Breast epithelium (tissue), 4 donors: ENCODE measurements at regions not wholly inside any gene's neighbourhood (a gene's known extent, or its start where the extent isn't known, plus 50 kb on each side); places are given as distances from the start of the nearest gene placed in this dataset.

Experiments used
- DNase-seq, 2 donors: peaks; one replicate each; pipeline ENCODE4 v3.0.0-alpha.2; 2019; ENCODE audit warnings: low spot score in 2 of 2
- H3K27ac ChIP-seq, 2 donors: fragments of 200-600 bp; sonication (generic) in 1 of 2; one replicate each; pipeline ENCODE4 v1.5.1; 2016 to 2019; ENCODE audit warnings: mild to moderate bottlenecking in 1 of 2
- H3K27me3 ChIP-seq, 2 donors: fragments of 200-600 bp; sonication (generic) in 1 of 2; one replicate each; pipeline versions ENCODE4 v1.5.1 to v1.6.0; 2017 to 2019; ENCODE audit warnings: control low read depth in 1 of 2, mild to moderate bottlenecking in 1 of 2
- H3K36me3 ChIP-seq: fragments of 200-600 bp; one replicate; pipeline ENCODE4 v1.5.1; 2019
- H3K4me1 ChIP-seq, 2 donors: fragments of 200-600 bp; sonication (generic); one replicate each; pipeline ENCODE4 v1.5.1; 2016 to 2019; ENCODE audit warnings: control low read depth in 1 of 2
- H3K4me3 ChIP-seq, 3 donors: fragments of 200-600 bp; sonication (generic); 1 replicate in 2 of 3; 2 replicates in 1 of 3; pipeline ENCODE4 v1.5.1; 2016 to 2019; ENCODE audit warnings: mild to moderate bottlenecking in 3 of 3, moderate library complexity in 2 of 3
- H3K9me3 ChIP-seq, 2 donors: fragments of 200-600 bp; sonication (generic) in 1 of 2; one replicate each; pipeline ENCODE4 v1.5.1; 2016 to 2019; ENCODE audit warnings: control low read depth in 1 of 2
- CTCF ChIP-seq, 3 donors: fragments of 450-650 bp; IDR thresholded peaks; one replicate each; pipeline ENCODE4 v1.5.1; 2016 to 2017; ENCODE audit warnings: antibody characterized with exemption in 3 of 3, mild to moderate bottlenecking in 3 of 3, moderate library complexity in 3 of 3
- POLR2A ChIP-seq: fragments of 450-650 bp; IDR thresholded peaks from one replicate; pipeline ENCODE4 v1.6.1; 2016; ENCODE audit warnings: antibody characterized with exemption, mild to moderate bottlenecking, moderate library complexity
- POLR2AphosphoS5 ChIP-seq, 3 donors: sonication (generic); formaldehyde crosslinking; IDR thresholded peaks; one replicate each; pipeline ENCODE4 v1.6.1; 2017; ENCODE audit warnings: antibody characterized with exemption in 3 of 3
- intact Hi-C: fragments of 100-400 bp; cut with DNase I; formaldehyde crosslinking; loops from one replicate; pipeline ENCODE4 v1.15.1; 2023; ENCODE audit warnings: low total_unique reads

- Histone ChIP-seq H3K27ac (no peak overlapping the region), H3K4me3 (no peak overlapping the region), H3K27me3 (no peaks in the 10 kb centered on the region), H3K4me1 (no peaks in the 10 kb centered on the region), H3K36me3 (no peaks in the 10 kb centered on the region), H3K9me3 (peaks cover 0 to 9% of the 10 kb centered on the region in 2 donors)
- no peak for DNase-seq
- TF ChIP-seq CTCF (IDR thresholded peaks at IDR 0.05), result no peak
- TF ChIP-seq POLR2A, result no peak
- no peak for TF ChIP-seq POLR2AphosphoS5 (IDR thresholded peaks at IDR 0.05)
- intact Hi-C loops, result no loop called here
Observed at GRCh38 chr1:195481293-195481692, 1126.9 kb downstream of the KCNT2 start.

DNA sequence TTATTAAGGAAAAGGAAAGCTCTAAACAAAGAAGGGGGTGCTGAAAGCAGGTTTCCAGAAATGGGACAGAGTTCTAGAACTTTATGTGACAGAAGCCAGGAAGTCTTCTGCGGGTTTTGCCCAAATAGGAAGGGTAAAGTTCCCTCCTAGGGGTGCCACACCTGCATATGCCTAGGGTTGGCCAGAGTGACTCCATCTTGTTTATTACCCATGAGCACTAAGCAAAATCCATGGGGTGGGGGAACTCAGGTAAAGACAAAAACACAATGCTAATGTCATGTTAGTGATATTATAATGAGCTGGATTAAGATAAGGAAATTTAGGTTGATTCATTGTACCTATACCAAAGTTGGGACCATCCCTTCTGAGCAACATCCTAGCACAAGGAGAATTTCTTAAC, 1132.7 kb downstream of the KCNT2 start:
- Histone ChIP-seq H3K9me3 (no peaks in the 10 kb centered on the region), H3K4me3 (no peak overlapping the region), H3K4me1 (no peaks in the 10 kb centered on the region), H3K27ac (no peak overlapping the region), H3K36me3 (no peaks in the 10 kb centered on the region), H3K27me3 (no peaks in the 10 kb centered on the region)
- DNase-seq, result no peak
- no peak for TF ChIP-seq POLR2A
- no peak for TF ChIP-seq CTCF (IDR thresholded peaks at IDR 0.05)
- TF ChIP-seq POLR2AphosphoS5 (IDR thresholded peaks at IDR 0.05), result no peak
- intact Hi-C loops, result no loop called here

DNA sequence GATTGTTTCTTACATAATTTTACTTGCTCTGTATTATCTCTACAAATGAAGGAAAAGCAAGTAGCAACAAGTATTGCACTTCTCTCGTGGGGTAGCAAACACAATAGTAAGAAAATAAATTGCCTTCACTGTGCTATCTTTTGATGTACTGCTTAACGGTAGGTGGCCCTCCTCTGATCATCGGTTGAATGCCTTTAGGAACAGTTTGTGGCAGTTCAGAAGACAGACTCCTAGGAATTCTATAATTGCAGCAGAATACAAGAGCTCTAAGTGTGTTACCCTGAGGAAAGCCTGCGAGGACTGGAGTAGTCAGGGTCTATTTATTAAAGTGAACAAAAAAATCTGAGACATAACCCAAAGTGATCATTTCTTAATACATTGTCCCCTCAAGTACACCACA, 1135.9 kb downstream of the KCNT2 start:
- H3K9me3 ChIP-seq, result no peaks in the 10 kb centered on the region
- intact Hi-C loops, result no loop called here
- no peak for DNase-seq
- no peak overlapping the region for H3K27ac ChIP-seq
- no peaks in the 10 kb centered on the region for H3K27me3 ChIP-seq
- no peak overlapping the region for H3K4me3 ChIP-seq
- no peaks in the 10 kb centered on the region for H3K36me3 ChIP-seq
- TF ChIP-seq CTCF (IDR thresholded peaks at IDR 0.05) (no peak), POLR2A (no peak), POLR2AphosphoS5 (IDR thresholded peaks at IDR 0.05) (no peak)
- no peaks in the 10 kb centered on the region for H3K4me1 ChIP-seq

DNA sequence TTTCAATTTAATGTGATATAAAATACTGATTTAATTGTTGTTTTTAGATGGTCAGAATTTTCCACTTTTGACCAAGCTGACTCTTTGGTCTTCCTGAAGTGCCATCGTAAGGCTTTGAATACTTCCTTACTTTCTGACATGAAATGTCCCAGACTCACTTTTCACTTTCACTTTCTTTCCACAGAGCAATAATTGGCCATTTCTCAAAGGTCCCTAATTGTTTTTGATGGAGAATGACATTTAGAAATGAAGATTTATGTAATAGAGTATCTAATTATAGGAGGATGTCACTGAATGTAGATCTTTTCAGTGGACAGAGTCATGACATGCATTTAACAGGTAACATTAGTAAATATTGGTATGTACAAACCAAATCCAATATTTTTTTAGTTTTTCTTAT, 1141.6 kb downstream of the KCNT2 start:
- intact Hi-C loops, result no loop called here
- no peak overlapping the region for H3K27ac ChIP-seq
- TF ChIP-seq POLR2AphosphoS5 (IDR thresholded peaks at IDR 0.05) (no peak), POLR2A (no peak), CTCF (IDR thresholded peaks at IDR 0.05) (no peak)
- H3K4me1 ChIP-seq, result no peaks in the 10 kb centered on the region
- H3K4me3 ChIP-seq, result no peak overlapping the region
- H3K27me3 ChIP-seq, result no peaks in the 10 kb centered on the region
- no peaks in the 10 kb centered on the region for H3K36me3 ChIP-seq
- no peaks in the 10 kb centered on the region for H3K9me3 ChIP-seq
- DNase-seq, result no peak

DNA sequence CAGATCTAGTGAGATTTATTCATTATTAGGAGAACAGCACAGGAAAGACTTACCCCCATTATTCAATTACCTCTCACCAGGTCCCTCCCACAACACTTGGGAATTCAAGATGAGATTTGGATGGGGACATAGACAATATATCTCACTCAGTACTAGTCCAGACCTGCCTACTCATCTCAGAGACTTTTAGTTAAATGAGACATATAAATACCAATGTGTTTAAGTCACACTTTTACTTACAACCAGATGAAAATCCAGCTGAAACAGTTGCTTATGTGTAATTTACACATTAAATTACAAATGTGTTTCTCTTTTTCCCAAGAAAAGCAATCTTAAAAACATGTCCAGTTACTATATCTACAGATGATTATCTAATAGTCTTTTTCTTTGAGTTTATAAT, 1145.6 kb downstream of the KCNT2 start:
- Histone ChIP-seq H3K4me3 (no peak overlapping the region), H3K27me3 (no peaks in the 10 kb centered on the region), H3K27ac (no peak overlapping the region), H3K9me3 (no peaks in the 10 kb centered on the region), H3K36me3 (no peaks in the 10 kb centered on the region), H3K4me1 (no peaks in the 10 kb centered on the region)
- intact Hi-C loops, result no loop called here
- no peak for DNase-seq
- TF ChIP-seq POLR2AphosphoS5 (IDR thresholded peaks at IDR 0.05) (no peak), POLR2A (no peak), CTCF (IDR thresholded peaks at IDR 0.05) (no peak)
